UCSD-AML1 (cell line): ENCODE measurements at regions not wholly inside any gene's neighbourhood (a gene's known extent, or its start where the extent isn't known, plus 50 kb on each side); places are given as distances from the start of the nearest gene placed in this dataset.
A peak's percentile ranks its signal among the peaks of the same experiment; 100 is the strongest.

Source experiments
- DNase-seq: peaks from one replicate; lab custom pipeline; 2025; ENCODE audit not compliant: unreplicated experiment; lab: John Stamatoyannopoulos, UW

- DNase-seq, result no peak
Measured at GRCh38 chr12:125738211-125738610, 673.0 kb downstream of the AACS start.

DNA sequence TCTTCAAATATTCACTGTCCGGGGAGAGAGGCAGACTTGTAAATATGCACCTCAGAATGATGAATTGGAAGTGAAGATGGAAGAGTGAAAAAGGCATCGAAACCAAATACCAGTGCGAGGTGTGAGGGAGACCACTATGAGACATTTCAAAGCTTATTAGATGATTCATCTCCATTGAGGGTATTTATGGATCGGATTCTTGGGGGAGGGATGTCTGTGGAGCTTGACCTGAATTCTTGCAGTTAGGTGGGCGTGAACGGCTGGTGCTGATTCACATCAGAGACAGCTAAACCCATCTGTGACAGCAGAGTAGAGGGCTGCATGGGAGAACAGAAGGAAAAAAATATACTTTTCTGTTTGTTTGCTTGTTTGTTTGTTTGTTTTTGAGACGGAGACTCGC is 677.2 kb downstream of the AACS start:
- DNase-seq, result no peak

DNA sequence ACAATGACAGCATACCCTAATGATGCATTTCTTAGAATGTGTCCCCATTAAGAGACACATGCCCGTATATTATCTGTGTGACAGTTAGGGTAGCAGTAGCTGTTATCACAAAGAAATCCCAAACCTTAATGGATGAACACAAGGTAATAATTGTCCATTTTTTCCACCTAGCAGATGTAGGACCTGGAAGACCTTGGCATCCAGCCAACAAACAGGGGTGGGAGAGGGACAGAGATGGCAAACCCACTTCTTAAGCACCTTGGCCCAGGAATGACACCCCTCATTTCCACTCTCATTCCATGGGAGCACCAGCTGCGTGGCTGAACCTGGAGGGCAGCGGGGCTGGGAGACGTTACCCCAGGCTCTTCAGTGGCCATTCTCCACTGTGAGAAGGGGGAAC is 679.0 kb downstream of the AACS start:
- no peak for DNase-seq

DNA sequence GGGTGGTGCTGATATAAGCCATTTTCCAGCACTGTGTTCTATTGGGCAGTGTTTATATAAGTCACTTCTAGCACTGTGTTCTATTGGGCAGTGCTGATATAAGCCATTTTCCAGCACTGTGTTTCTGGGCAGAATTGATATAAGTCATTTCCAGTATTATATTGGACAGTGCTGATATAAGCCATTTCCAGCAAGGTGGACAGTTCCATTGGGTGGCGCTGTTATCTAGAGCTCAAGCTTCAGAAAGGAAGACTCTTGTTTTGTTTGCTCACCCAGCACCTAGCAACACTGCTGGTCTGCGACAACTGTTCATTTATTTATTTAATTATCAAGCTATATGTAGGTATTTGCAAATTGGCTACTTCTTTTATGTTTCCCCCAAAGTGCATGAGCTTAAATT is 690.3 kb downstream of the AACS start:
- no peak for DNase-seq

DNA sequence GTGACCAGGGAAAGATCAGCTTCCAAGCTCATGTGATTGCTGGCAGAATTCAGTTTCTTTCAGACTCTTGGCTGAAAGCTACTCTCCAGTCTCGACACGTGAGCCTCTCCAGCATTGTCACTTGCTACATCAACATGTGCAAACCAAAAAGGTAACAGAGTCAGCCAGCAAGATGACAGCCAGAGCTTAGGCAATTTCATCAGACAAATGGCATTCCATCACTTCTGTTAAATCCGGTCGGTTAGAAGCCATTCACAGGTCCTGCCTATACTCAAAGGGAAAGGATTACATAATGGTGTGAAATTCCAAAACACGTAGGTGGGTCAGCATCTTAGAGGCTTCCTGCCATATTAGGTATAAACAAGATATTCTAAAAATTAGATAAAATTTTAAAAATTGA is 700.9 kb downstream of the AACS start:
- no peak for DNase-seq

GRCh38 chr12:125772403-125772802 is 707.2 kb downstream of the AACS start:
- no peak for DNase-seq

DNA sequence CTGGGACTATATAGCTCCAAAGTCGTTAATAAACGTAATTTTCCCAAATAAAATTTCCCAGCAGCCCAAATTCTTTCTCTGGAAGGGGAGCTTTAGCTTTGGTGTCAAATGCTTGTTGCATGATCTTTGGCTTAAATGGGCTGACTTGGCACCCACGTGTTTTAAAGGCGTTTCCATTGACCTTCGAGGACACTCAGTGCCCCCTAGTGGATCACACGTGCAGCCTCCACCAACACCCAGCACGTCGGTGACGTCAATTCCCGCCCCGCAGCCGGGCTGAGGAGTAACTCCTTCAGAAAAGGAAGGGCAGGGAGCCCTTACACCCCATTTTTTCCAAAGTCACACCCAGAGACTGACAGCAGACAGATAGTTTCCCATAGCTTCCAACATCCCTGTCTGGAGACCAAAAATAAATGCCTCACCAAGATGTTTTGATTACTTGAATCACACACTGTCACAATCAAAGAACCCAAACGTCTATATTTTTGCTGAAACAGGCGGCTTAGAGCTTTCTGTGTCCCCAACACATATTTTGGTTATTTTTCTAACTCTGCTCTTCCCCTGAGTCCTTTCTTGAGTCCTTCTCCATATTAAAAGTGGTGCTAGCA is 707.9 kb downstream of the AACS start:
- DNase-seq, result peak; percentile 48

DNA sequence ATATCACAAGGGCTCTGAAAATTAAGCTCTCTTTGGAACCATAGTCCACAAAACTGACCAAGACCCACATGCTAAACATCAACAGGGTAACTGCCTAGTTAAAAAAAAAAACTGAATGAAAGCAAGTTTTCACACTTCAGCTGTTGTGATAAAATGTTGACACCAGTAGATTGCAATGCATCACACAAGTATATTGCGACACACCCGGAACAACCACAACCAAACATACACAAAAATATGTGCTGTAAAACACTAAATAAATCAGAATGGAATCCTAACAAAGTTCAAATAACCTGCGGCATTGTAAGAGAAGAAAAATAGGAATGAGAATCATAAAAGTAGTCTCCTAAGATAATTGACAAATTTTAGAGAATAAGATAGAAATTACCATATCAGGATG is 710.3 kb downstream of the AACS start:
- DNase-seq, result no peak

DNA sequence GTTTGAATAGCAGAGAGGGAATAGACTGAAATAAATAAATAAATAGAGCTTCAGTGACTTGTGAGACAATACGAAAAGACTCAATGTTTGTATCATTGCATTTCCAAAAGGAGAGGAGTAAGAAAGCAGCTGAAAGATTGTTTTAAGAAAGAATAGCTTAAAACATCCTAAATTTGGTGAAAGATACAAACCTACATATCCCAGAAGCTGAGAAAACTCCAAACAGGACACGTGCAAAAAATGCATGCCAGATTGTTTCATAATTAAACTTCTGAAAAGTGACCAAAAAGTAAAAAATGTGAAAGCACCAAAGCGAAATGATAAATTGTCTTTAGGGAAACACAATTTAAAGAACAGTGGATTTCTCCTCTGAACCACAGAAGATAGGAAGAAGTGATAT is 711.0 kb downstream of the AACS start:
- DNase-seq, result no peak

- DNase-seq, result no peak
Measured at GRCh38 chr12:125786143-125786542, 720.9 kb downstream of the AACS start.

DNA sequence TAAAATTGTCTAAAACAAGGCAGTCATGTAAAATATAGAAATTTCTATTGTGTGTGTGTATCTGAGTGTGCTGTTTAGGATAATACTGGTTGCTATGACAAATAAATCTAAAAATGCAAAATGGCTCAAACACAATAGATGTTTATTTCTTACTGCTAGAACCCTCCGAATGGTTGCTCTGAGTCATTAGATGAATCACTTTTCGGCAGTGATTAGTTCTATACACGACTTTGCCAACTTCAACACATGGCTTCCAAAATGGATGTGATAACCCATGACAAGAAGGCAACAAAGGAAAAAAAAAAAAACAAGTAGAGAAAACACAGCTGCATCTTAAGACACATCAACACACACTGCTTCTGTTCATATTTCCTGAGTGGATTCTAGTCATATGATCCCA is 729.2 kb downstream of the AACS start:
- no peak for DNase-seq

DNA sequence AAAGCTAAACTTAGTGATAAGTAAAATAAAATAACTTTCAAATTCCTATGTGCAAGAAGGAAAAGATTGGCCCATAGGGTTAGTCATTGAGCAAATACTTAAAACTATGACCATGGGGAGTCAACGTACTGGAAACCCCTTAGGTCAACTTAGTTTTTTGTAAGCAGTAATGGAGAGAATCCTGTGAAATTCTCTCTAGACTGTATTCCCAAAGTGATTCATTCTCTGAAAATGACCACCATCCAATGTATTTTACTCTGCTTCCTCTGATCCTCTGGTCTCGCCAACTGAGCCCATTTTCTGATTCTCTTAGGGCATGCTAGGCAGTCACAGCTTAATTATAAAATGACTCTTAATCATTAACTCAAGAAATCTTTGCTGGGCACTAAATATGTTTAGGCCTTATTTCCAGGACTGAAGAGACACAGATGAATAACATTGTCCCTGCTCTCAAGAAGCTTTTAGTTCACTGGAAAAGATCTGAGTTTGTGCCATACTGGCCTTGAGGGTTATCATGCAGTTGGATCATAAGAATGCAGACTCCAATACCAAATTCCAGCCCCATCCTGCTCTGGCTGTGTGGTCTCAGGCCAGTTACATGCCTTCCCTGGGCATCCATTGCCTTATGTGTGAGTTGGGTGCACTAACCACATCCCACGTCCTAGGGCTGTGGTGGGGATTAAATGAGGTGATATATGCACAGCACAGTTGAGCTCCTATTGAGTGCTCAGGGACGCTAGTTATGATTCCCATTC is 732.4 kb downstream of the AACS start:
- no peak for DNase-seq

DNA sequence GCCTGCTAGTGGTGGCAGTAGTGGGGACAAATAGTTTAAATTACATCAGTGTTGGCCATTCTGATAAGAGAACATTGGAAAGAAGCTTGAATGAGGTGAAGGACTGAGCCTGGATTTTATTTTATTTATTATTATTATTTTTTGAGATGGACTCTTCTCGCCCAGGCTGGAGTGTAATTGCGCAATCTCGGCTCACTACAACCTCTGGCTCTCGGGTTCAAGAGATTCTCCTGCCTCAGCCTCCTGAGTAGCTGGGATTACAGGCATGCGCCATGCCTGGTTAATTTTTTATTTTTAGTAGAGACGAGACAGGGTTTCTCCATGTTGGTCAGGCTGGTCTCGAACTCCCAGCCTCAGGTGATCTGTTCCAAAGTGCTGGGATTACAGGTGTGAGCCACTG is 739.4 kb downstream of the AACS start:
- DNase-seq, result no peak

DNA sequence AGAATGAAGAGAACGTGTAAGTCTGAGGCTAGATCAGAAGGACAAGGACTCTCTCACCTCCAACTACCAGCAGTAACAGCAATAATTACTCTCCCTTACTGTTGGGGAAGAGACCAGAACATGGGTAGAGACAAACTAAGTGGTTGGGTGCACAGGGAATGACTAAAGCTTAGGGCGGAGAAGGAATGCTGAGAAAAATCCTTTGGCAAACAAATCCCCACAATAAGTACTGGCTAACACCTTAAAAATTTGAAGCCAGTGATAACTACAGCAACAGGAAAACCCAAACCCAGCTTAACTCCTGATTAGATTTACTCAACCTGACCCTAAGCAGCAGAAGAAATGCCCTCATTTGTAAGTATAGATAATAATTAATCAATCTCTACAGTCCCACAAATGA is 759.0 kb downstream of the AACS start:
- no peak for DNase-seq

DNA sequence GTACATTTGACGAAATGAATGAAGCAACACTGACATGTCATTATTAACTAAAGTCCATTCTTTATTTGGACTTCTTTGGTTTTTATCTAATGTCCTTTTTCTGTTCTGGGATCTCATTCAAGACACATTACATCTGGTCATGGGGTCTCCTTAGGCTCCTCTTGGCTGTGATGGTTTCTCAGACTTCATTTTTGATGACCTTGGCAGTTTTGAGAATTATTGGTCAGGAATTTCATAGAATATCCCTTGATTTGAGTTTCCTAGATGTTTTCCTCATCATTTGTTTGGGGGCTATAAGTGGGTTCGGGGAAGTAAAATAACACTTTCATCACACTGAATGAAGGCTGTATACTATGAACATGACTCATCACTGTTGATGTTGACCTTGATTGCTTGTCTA is 770.6 kb downstream of the AACS start:
- DNase-seq, result no peak

DNA sequence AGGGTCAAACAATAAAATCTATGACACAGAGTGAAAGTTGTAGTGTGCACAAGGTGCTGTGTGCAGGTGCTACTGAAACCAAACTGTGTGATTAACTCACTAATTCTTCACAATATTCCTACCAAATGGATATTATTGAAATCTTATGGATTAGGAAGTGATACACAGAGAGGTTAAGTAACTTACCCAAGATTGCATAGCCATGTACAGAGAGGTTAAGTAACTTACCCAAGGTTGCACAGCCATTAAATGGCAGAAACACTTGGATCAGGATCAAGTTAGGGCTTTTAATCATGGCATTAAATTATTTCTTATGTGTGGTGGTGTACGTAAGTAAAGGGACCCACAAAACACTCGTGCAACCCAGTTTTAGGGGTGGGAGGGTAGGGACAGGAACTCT is 771.4 kb downstream of the AACS start:
- DNase-seq, result no peak

- DNase-seq, result no peak
Measured at GRCh38 chr12:125841332-125841731, 776.1 kb downstream of the AACS start.

DNA sequence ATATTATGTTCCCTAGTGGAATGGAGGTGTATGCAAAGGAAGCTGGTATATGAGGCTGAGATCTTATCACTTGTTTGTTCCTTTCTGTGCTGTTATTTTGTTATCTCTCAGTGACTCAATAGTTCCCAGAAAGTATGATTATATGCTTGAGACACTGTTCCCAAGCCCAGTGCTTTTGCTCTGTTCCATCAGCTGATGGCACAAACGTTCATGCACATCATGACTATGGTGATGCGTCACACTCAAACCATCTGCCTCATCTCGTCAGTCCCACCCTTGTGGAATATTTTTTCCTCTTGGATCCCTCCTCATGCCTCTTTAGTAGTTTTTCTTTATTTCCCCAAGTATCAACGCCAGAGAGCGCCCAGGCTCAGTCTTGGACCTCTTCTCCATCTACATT is 786.9 kb downstream of the AACS start:
- no peak for DNase-seq

DNA sequence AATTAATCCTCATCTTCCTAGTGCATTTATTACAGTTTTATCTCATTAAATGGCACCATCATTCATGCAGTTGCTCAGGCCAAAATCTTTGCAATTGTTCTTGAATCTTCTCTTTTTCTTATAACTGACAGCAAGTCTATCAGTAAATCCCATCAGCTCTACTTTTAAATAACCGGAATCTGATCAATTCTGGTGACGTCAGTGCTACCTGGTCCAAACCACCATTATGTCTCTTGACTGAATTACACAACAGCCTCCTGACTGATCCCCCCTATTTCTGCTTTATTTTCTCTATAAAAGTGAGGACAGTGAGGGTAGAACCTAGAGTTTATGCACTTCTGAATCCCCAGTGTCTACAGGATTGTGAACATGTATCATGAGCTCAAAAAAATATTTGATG is 787.4 kb downstream of the AACS start:
- no peak for DNase-seq

DNA sequence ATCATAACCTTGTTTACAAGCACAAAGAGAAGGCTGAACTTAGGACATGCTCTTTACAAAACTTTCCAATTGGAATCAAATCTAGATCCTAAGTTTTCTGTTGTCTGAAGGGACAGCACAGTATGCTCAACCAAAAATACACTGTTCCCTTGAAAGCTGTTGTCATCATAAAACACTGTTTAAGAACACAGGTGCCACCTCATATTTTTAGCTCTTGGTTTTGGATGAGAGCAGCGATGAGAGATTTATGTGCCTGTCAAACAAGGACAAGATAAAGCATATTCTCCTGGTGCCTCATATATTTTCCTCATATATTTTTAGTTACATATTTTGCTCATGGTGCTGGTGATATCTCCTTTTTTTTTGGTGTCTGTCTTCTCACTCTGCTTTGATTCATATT is 788.4 kb downstream of the AACS start:
- no peak for DNase-seq

DNA sequence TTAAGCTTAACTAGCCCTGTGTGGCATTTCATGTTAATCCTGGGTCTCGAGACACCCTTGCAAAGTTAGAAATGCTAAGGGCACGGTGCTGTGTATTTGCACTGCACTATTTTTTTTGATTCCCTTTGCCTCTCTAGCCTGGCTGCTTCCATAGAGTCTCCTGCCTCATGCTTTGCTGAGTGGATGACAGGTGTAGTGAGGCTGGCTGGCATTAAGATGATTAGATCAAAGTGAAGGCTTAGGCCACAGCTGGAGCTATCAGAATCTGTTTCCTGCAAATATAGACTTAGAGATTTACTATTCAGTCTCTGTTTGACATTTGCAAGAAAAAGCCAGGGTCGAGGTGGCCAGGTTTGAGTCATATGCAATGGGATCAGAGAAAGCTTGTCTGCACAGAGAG is 791.1 kb downstream of the AACS start:
- DNase-seq, result no peak

DNA sequence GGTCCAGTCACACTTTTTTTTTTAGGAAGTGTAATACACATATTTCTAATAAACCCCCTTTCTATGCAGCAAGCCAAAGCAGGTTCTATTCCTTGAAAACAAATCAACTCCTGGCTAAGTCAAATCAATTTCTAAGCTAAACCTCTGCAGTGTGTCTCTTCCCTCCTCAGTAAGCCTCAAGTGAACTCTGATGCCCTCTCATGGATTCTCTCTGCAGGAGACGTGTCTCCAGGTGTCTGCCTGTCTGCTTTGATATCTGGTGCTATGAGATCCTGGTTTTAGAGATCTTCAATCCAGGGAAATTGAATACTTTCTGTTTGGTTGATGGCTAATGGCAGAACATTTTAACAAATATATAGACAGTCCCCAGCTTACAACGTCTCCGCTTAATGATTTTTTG is 791.7 kb downstream of the AACS start:
- no peak for DNase-seq

- DNase-seq, result no peak
Measured at GRCh38 chr12:125860672-125861288, 795.5 kb downstream of the AACS start.
